ENCODE measurements at regions not wholly inside any gene's neighbourhood (a gene's known extent, or its start where the extent isn't known, plus 50 kb on each side); places are given as distances from the start of the nearest gene placed in this dataset.

- Histone ChIP-seq H4K91ac (ENCODE audit: low read depth, low read length) (no peak overlapping the region), H3K23ac (ENCODE audit: low read length) (no peak overlapping the region), H3K27me3 (ENCODE audit: insufficient read depth, low read length) (no peaks in the 10 kb centered on the region), H3K18ac (ENCODE audit: low read length) (no peak overlapping the region), H3K4me2 (ENCODE audit: low read length) (no peak overlapping the region), H4K12ac (ENCODE audit: low read depth, low read length) (no peak overlapping the region), H3K14ac (ENCODE audit: low read length) (no peak overlapping the region), H3K36me3 (ENCODE audit: control insufficient read depth in 1 of 2, insufficient read depth in 2 of 2, low read length in 2 of 2) (no peaks in the 10 kb centered on the region), H3K9me3 (ENCODE audit: insufficient read depth, low read depth, low read length) (no peaks in the 10 kb centered on the region), H2AK5ac (ENCODE audit: low read length) (no peak overlapping the region), H3K4me1 (ENCODE audit: control insufficient read depth in 1 of 2, insufficient read depth in 2 of 2, low read length in 2 of 2) (no peaks in the 10 kb centered on the region), H4K8ac (ENCODE audit: low read depth, low read length) (no peak overlapping the region), H2BK5ac (ENCODE audit: low read depth, low read length, poor library complexity) (no peak overlapping the region), H3K79me2 (ENCODE audit: control insufficient read depth, insufficient read depth, low read length, poor library complexity) (no peaks in the 10 kb centered on the region), H3K4me3 (ENCODE audit: low read depth, low read length) (no peak overlapping the region), H2BK12ac (ENCODE audit: low read length) (no peak overlapping the region), H3K9ac (ENCODE audit: low read length) (no peak overlapping the region), H2BK120ac (ENCODE audit: insufficient read depth, low read length, poor library complexity) (no peak overlapping the region), H3K27ac (ENCODE audit: low read depth, low read length) (no peak overlapping the region), H3K4ac (ENCODE audit: low read depth, low read length) (no peak overlapping the region), H2AFZ (ENCODE audit: insufficient read depth, low read length, poor library complexity) (no peak overlapping the region), H3K79me1 (ENCODE audit: low read length) (no peaks in the 10 kb centered on the region)
- DNase-seq, result peak; percentile 67 to 72
- WGBS (ENCODE audit: extremely low coverage, insufficient coverage, insufficient read length), result no CpG with 5 or more reads among the region's 4 CpGs
Measured at GRCh38 chr1:82844911-82845827, 1044.4 kb downstream of the ADGRL2 start.

GRCh38 chr1:82844447-82844846 is 1043.7 kb downstream of the ADGRL2 start:
- H4K12ac ChIP-seq (ENCODE audit: low read depth, low read length), result no peak overlapping the region
- H4K8ac ChIP-seq (ENCODE audit: low read depth, low read length), result no peak overlapping the region
- no peaks in the 10 kb centered on the region for H3K27me3 ChIP-seq (ENCODE audit: insufficient read depth, low read length)
- DNase-seq, result no peak
- no peak overlapping the region for H3K4me3 ChIP-seq (ENCODE audit: low read depth, low read length)
- H3K4me2 ChIP-seq (ENCODE audit: low read length), result no peak overlapping the region
- no peaks in the 10 kb centered on the region for H3K36me3 ChIP-seq (ENCODE audit: control insufficient read depth in 1 of 2, insufficient read depth in 2 of 2, low read length in 2 of 2)
- H3K9ac ChIP-seq (ENCODE audit: low read length), result no peak overlapping the region
- no peak overlapping the region for H4K91ac ChIP-seq (ENCODE audit: low read depth, low read length)
- no peak overlapping the region for H3K4ac ChIP-seq (ENCODE audit: low read depth, low read length)
- H2BK5ac ChIP-seq (ENCODE audit: low read depth, low read length, poor library complexity), result no peak overlapping the region
- H3K4me1 ChIP-seq (ENCODE audit: control insufficient read depth in 1 of 2, insufficient read depth in 2 of 2, low read length in 2 of 2), result no peaks in the 10 kb centered on the region
- no peak overlapping the region for H3K27ac ChIP-seq (ENCODE audit: low read depth, low read length)
- H2AK5ac ChIP-seq (ENCODE audit: low read length), result no peak overlapping the region
- H3K79me1 ChIP-seq (ENCODE audit: low read length), result no peaks in the 10 kb centered on the region
- H3K23ac ChIP-seq (ENCODE audit: low read length), result no peak overlapping the region
- no peak overlapping the region for H2AFZ ChIP-seq (ENCODE audit: insufficient read depth, low read length, poor library complexity)
- no CpG with 5 or more reads among the region's 2 CpGs for WGBS (ENCODE audit: extremely low coverage, insufficient coverage, insufficient read length)
- no peaks in the 10 kb centered on the region for H3K9me3 ChIP-seq (ENCODE audit: insufficient read depth, low read depth, low read length)
- H3K18ac ChIP-seq (ENCODE audit: low read length), result no peak overlapping the region
- no peak overlapping the region for H2BK120ac ChIP-seq (ENCODE audit: insufficient read depth, low read length, poor library complexity)
- no peak overlapping the region for H3K14ac ChIP-seq (ENCODE audit: low read length)
- H2BK12ac ChIP-seq (ENCODE audit: low read length), result no peak overlapping the region
- no peaks in the 10 kb centered on the region for H3K79me2 ChIP-seq (ENCODE audit: control insufficient read depth, insufficient read depth, low read length, poor library complexity)

- Histone ChIP-seq H3K27me3 (ENCODE audit: insufficient read depth, low read length) (no peaks in the 10 kb centered on the region), H3K36me3 (ENCODE audit: control insufficient read depth in 1 of 2, insufficient read depth in 2 of 2, low read length in 2 of 2) (no peaks in the 10 kb centered on the region), H3K9me3 (ENCODE audit: insufficient read depth, low read depth, low read length) (no peaks in the 10 kb centered on the region), H2BK12ac (ENCODE audit: low read length) (no peak overlapping the region), H3K4me3 (ENCODE audit: low read depth, low read length) (no peak overlapping the region), H3K14ac (ENCODE audit: low read length) (no peak overlapping the region), H3K27ac (ENCODE audit: low read depth, low read length) (no peak overlapping the region), H4K12ac (ENCODE audit: low read depth, low read length) (no peak overlapping the region), H3K4ac (ENCODE audit: low read depth, low read length) (no peak overlapping the region), H2BK5ac (ENCODE audit: low read depth, low read length, poor library complexity) (no peak overlapping the region), H3K18ac (ENCODE audit: low read length) (no peak overlapping the region), H3K23ac (ENCODE audit: low read length) (no peak overlapping the region), H2AK5ac (ENCODE audit: low read length) (no peak overlapping the region), H2AFZ (ENCODE audit: insufficient read depth, low read length, poor library complexity) (no peak overlapping the region), H4K8ac (ENCODE audit: low read depth, low read length) (no peak overlapping the region), H4K91ac (ENCODE audit: low read depth, low read length) (no peak overlapping the region), H3K79me1 (ENCODE audit: low read length) (no peaks in the 10 kb centered on the region), H3K79me2 (ENCODE audit: control insufficient read depth, insufficient read depth, low read length, poor library complexity) (no peaks in the 10 kb centered on the region), H3K9ac (ENCODE audit: low read length) (no peak overlapping the region), H2BK120ac (ENCODE audit: insufficient read depth, low read length, poor library complexity) (no peak overlapping the region), H3K4me2 (ENCODE audit: low read length) (no peak overlapping the region), H3K4me1 (ENCODE audit: control insufficient read depth in 1 of 2, insufficient read depth in 2 of 2, low read length in 2 of 2) (no peaks in the 10 kb centered on the region)
- WGBS (ENCODE audit: extremely low coverage, insufficient coverage, insufficient read length), result no CpG with 5 or more reads among the region's 10 CpGs
- no peak for DNase-seq
Measured at GRCh38 chr1:82843876-82844275, 1043.1 kb downstream of the ADGRL2 start.

GRCh38 chr1:82840192-82840591 is 1039.5 kb downstream of the ADGRL2 start:
- H2AK5ac ChIP-seq (ENCODE audit: low read length), result no peak overlapping the region
- no peak overlapping the region for H2BK12ac ChIP-seq (ENCODE audit: low read length)
- no peak overlapping the region for H3K14ac ChIP-seq (ENCODE audit: low read length)
- H3K4me1 ChIP-seq (ENCODE audit: control insufficient read depth in 1 of 2, insufficient read depth in 2 of 2, low read length in 2 of 2), result peaks cover 0 to 2% of the 10 kb centered on the region in 2 experiments
- H3K36me3 ChIP-seq (ENCODE audit: control insufficient read depth in 1 of 2, insufficient read depth in 2 of 2, low read length in 2 of 2), result no peaks in the 10 kb centered on the region
- H4K8ac ChIP-seq (ENCODE audit: low read depth, low read length), result no peak overlapping the region
- H2BK120ac ChIP-seq (ENCODE audit: insufficient read depth, low read length, poor library complexity), result no peak overlapping the region
- no peaks in the 10 kb centered on the region for H3K79me2 ChIP-seq (ENCODE audit: control insufficient read depth, insufficient read depth, low read length, poor library complexity)
- H3K18ac ChIP-seq (ENCODE audit: low read length), result no peak overlapping the region
- no peak overlapping the region for H2BK5ac ChIP-seq (ENCODE audit: low read depth, low read length, poor library complexity)
- no peak overlapping the region for H4K91ac ChIP-seq (ENCODE audit: low read depth, low read length)
- H3K9ac ChIP-seq (ENCODE audit: low read length), result no peak overlapping the region
- no CpG with 5 or more reads among the region's 2 CpGs for WGBS (ENCODE audit: extremely low coverage, insufficient coverage, insufficient read length)
- H2AFZ ChIP-seq (ENCODE audit: insufficient read depth, low read length, poor library complexity), result no peak overlapping the region
- no peak overlapping the region for H3K4ac ChIP-seq (ENCODE audit: low read depth, low read length)
- H3K79me1 ChIP-seq (ENCODE audit: low read length), result peaks cover 2% of the 10 kb centered on the region
- no peak overlapping the region for H3K4me3 ChIP-seq (ENCODE audit: low read depth, low read length)
- no peak overlapping the region for H4K12ac ChIP-seq (ENCODE audit: low read depth, low read length)
- no peak overlapping the region for H3K4me2 ChIP-seq (ENCODE audit: low read length)
- H3K9me3 ChIP-seq (ENCODE audit: insufficient read depth, low read depth, low read length), result no peaks in the 10 kb centered on the region
- no peak for DNase-seq
- no peak overlapping the region for H3K23ac ChIP-seq (ENCODE audit: low read length)
- no peaks in the 10 kb centered on the region for H3K27me3 ChIP-seq (ENCODE audit: insufficient read depth, low read length)
- no peak overlapping the region for H3K27ac ChIP-seq (ENCODE audit: low read depth, low read length)
